ENCODE measurements at regions not wholly inside any gene's neighbourhood (a gene's known extent, or its start where the extent isn't known, plus 50 kb on each side); places are given as distances from the start of the nearest gene placed in this dataset.

DNA sequence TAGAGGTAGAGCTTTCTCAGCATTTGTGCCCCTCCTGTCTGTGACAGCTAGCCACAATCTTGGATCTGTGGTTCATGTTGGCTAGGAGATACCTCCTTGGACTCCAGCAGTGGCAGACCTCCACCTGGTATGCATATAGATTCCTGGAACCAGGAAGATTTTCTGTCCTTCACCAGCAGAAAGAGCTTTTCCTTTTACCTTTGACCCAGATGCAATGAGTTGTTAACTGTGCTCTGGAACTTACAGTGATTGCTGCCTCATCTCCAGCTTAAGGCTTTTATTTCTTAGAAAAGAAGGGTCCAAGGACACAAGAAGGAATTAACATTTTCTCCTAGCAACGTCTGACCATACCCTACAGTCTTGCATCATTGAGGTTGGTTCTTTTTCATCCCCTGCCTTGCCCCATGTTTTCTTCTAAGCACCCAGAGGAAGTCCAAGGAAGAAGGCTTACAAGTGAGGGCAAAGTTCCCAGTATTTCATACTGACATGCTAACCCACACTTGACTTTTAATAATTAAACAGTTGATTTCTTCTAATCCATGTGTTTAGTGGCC is 217.1 kb upstream of the ARHGAP24 start:
- TF ChIP-seq CTCF (IDR thresholded peaks at IDR 0.05) (no peak), POLR2A (IDR thresholded peaks at IDR 0.05) (no peak)

Data from right lobe of liver (tissue), 4 donors.